ENCODE measurements at regions not wholly inside any gene's neighbourhood (a gene's known extent, or its start where the extent isn't known, plus 50 kb on each side); places are given as distances from the start of the nearest gene placed in this dataset.

- in situ Hi-C loops (cut with HindIII; ENCODE audit: low sequenced_read_pairs), result no loop called here
Measured at GRCh38 chr9:106580546-106580945, 282.4 kb upstream of the ZNF462 start.

GRCh38 chr9:106581973-106582372 lies 281.0 kb upstream of the ZNF462 start:
- in situ Hi-C loops (cut with HindIII; ENCODE audit: low sequenced_read_pairs), result no loop called here

GRCh38 chr9:106583751-106584150 lies 279.2 kb upstream of the ZNF462 start:
- in situ Hi-C loops (cut with HindIII; ENCODE audit: low sequenced_read_pairs), result no loop called here

- in situ Hi-C loops (cut with HindIII; ENCODE audit: low sequenced_read_pairs), result no loop called here
Measured at GRCh38 chr9:106587042-106587441, 275.9 kb upstream of the ZNF462 start.

GRCh38 chr9:106588626-106589025 lies 274.3 kb upstream of the ZNF462 start:
- in situ Hi-C loops (cut with HindIII; ENCODE audit: low sequenced_read_pairs), result no loop called here

GRCh38 chr9:106590759-106591505 lies 272.0 kb upstream of the ZNF462 start:
- in situ Hi-C loops (cut with HindIII; ENCODE audit: low sequenced_read_pairs), result no loop called here

GRCh38 chr9:106593201-106593600 lies 269.8 kb upstream of the ZNF462 start:
- in situ Hi-C loops (cut with HindIII; ENCODE audit: low sequenced_read_pairs), result no loop called here

- in situ Hi-C loops (cut with HindIII; ENCODE audit: low sequenced_read_pairs), result no loop called here
Measured at GRCh38 chr9:106596984-106597383, 266.0 kb upstream of the ZNF462 start.

GRCh38 chr9:106600955-106601560 lies 261.9 kb upstream of the ZNF462 start:
- in situ Hi-C loops (cut with HindIII; ENCODE audit: low sequenced_read_pairs), result no loop called here

GRCh38 chr9:106602344-106602743 lies 260.6 kb upstream of the ZNF462 start:
- in situ Hi-C loops (cut with HindIII; ENCODE audit: low sequenced_read_pairs), result no loop called here

GRCh38 chr9:106613250-106613737 lies 249.7 kb upstream of the ZNF462 start:
- in situ Hi-C loops (cut with HindIII; ENCODE audit: low sequenced_read_pairs), result no loop called here

- in situ Hi-C loops (cut with HindIII; ENCODE audit: low sequenced_read_pairs), result no loop called here
Measured at GRCh38 chr9:106615118-106615889, 247.7 kb upstream of the ZNF462 start.

GRCh38 chr9:106616026-106616425 lies 246.9 kb upstream of the ZNF462 start:
- in situ Hi-C loops (cut with HindIII; ENCODE audit: low sequenced_read_pairs), result no loop called here

- in situ Hi-C loops (cut with HindIII; ENCODE audit: low sequenced_read_pairs), result no loop called here
Measured at GRCh38 chr9:106616851-106617345, 246.1 kb upstream of the ZNF462 start.

GRCh38 chr9:106619211-106619610 lies 243.8 kb upstream of the ZNF462 start:
- in situ Hi-C loops (cut with HindIII; ENCODE audit: low sequenced_read_pairs), result no loop called here

- in situ Hi-C loops (cut with HindIII; ENCODE audit: low sequenced_read_pairs), result loop anchor here (10.0 kb wide), 1 partner anchor 475 kb away; no protein-coding TSS in a partner anchor
Measured at GRCh38 chr9:106620081-106620480, 242.9 kb upstream of the ZNF462 start.

- in situ Hi-C loops (cut with HindIII; ENCODE audit: low sequenced_read_pairs), result loop anchor here (10.0 kb wide), 1 partner anchor 476 kb away; no protein-coding TSS in a partner anchor
Measured at GRCh38 chr9:106620866-106621265, 242.1 kb upstream of the ZNF462 start.

GRCh38 chr9:106621313-106622163 lies 241.4 kb upstream of the ZNF462 start:
- in situ Hi-C loops (cut with HindIII; ENCODE audit: low sequenced_read_pairs), result loop anchor here (10.0 kb wide), 1 partner anchor 477 kb away; no protein-coding TSS in a partner anchor

- in situ Hi-C loops (cut with HindIII; ENCODE audit: low sequenced_read_pairs), result loop anchor here (10.0 kb wide), 1 partner anchor 477 kb away; no protein-coding TSS in a partner anchor
Measured at GRCh38 chr9:106622164-106622487, 240.8 kb upstream of the ZNF462 start.

GRCh38 chr9:106623558-106623957 lies 239.4 kb upstream of the ZNF462 start:
- in situ Hi-C loops (cut with HindIII; ENCODE audit: low sequenced_read_pairs), result loop anchor here (10.0 kb wide), 1 partner anchor 479 kb away; no protein-coding TSS in a partner anchor
